ENCODE measurements at regions not wholly inside any gene's neighbourhood (a gene's known extent, or its start where the extent isn't known, plus 50 kb on each side); places are given as distances from the start of the nearest gene placed in this dataset.

DNA sequence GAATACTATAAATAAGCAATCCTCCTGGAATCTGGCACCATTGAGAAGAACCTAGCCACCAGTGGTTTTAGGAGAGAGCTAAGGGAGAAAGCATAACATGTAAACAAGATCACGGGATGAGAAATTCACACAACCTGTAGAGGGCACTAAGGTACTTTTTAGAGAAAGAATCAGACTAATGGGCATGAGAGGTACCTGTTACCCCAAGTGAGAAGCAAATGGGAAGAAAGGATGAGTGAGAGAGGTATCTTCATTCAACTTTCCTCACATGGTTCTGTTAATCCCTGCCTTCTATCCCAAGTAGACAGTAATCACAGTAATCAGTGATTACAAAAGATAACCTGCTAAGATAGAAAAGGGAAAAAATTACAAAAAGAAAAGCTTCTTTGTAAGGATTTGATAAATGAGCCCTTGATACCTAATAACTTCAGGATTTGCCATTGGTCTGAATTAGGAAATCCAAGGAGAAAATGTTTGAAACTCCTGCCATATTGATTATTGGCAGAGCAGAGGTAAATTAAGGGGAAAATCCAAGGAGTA, 251.1 kb upstream of the ADGRL2 start:
- TF ChIP-seq EZH2phosphoT487 (IDR thresholded peaks at IDR 0.05; ENCODE audit: insufficient read depth, low read depth) (no peak), EZH2 (IDR thresholded peaks at IDR 0.05; ENCODE audit: insufficient read depth, poor library complexity, severe bottlenecking) (no peak)

Data from GM23248 (cell line).